Fibroblast of lung (primary cell): ENCODE measurements at regions not wholly inside any gene's neighbourhood (a gene's known extent, or its start where the extent isn't known, plus 50 kb on each side); places are given as distances from the start of the nearest gene placed in this dataset.

ENCODE experiments used
- EZH2 ChIP-seq: IDR thresholded peaks from 2 replicates; pipeline ENCODE4 v1.5.1; 2012; ENCODE audit warnings: low read length, control low read depth, mild to moderate bottlenecking; ENCODE audit errors: missing control alignments
- TF ChIP-seq, protein P1 (sequence below), 2 donors: IDR thresholded peaks in 1 of 2; conservative IDR thresholded peaks in 1 of 2; 1 replicate in 1 of 2; 2 replicates in 1 of 2; pipeline ENCODE4 v1.5.1; 2011 to 2012; ENCODE audit warnings: low read length in 2 of 2, control low read depth in 1 of 2, inconsistent platforms in 1 of 2, low read depth in 1 of 2, mild to moderate bottlenecking in 1 of 2

DNA sequence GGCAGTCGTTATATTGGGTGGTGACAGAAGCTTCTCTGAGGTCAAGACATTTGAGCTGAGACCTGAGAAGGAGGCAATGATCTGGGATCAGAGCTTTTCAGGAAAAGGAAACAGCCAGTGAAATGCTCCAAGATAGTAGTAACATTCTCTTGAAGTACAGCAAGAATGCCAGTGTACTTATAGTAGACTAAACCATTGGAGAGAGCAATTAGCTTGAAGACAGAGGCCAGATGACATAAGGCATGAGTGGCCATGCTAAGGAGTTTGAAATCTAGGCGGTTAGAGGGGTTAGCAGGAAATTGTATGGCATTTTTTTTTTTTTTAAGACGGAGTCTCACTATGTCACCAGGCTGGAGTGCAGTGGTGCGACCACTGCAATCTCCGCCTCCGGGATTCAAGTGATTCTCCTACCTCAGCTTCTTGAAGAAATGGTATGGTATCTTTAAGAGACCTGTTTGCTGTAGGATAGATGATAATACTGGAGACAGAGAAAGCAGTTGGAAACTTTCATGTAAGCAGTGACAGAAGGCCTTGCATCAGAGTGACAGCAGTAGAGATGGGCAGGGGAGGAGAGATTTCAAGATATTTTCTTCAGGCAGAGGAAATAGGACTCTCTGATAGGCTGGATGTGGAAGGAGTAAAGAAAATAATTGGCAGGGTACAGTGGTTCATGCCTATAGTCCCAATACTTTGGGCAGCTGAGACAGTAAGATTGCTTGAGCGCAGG lies 482.2 kb upstream of the PAPPA start:
- TF ChIP-seq, protein P1, sequence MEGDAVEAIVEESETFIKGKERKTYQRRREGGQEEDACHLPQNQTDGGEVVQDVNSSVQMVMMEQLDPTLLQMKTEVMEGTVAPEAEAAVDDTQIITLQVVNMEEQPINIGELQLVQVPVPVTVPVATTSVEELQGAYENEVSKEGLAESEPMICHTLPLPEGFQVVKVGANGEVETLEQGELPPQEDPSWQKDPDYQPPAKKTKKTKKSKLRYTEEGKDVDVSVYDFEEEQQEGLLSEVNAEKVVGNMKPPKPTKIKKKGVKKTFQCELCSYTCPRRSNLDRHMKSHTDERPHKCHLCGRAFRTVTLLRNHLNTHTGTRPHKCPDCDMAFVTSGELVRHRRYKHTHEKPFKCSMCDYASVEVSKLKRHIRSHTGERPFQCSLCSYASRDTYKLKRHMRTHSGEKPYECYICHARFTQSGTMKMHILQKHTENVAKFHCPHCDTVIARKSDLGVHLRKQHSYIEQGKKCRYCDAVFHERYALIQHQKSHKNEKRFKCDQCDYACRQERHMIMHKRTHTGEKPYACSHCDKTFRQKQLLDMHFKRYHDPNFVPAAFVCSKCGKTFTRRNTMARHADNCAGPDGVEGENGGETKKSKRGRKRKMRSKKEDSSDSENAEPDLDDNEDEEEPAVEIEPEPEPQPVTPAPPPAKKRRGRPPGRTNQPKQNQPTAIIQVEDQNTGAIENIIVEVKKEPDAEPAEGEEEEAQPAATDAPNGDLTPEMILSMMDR (conservative IDR thresholded peaks at IDR 0.05 in 1 of 2, IDR thresholded peaks at IDR 0.05 in 1 of 2; ENCODE audit: low read depth in 1 of 2, low read length in 2 of 2) = no peak
- no peak for TF ChIP-seq EZH2
